GM21619 (cell line): ENCODE measurements at regions not wholly inside any gene's neighbourhood (a gene's known extent, or its start where the extent isn't known, plus 50 kb on each side); places are given as distances from the start of the nearest gene placed in this dataset.

ENCODE experiments used
- ATAC-seq: cut with Tn5 transposase; IDR thresholded peaks from one replicate; pipeline ENCODE4 v1.9.1; 2021; ENCODE audit not compliant: unreplicated experiment

DNA sequence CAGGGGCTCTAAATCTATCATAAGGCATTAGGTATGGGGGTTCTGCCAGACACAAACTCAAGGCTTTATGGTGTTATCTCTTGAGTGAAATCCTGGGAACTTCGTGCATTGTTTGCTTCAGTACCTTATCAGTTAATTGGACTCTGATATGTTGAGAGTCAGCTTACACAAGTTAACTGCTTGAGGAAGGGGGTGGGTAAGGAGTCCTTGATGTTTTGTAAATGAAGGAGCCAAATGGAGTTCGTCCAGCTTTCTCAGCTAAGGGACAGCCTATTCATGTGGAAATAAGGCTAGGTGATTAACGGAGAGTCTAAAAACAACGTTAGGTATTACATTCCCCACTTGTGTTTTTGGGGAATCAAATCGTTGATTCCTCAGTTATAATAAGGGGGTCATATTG is 157.4 kb downstream of the TRIM27 start:
- ATAC-seq: no peak

DNA sequence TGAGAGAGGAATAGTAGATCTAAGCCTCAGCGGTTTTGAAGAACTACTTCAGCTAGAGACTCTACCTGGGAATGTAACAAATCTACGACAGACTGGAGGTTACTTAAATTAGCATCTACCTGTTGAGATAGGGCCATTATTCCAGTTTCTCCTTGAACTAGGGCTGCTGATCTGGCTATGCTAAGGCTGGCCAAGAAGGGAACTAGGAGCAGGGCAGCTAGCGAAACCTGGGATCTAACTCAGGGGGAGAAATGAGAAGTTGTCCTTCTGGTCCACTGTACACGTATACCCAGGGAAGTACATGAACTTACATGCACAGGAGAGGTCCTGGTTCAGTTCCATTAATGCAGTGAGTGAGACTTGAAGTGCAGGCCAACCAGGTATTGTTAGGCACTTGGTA is 156.7 kb downstream of the TRIM27 start:
- no peak for ATAC-seq

DNA sequence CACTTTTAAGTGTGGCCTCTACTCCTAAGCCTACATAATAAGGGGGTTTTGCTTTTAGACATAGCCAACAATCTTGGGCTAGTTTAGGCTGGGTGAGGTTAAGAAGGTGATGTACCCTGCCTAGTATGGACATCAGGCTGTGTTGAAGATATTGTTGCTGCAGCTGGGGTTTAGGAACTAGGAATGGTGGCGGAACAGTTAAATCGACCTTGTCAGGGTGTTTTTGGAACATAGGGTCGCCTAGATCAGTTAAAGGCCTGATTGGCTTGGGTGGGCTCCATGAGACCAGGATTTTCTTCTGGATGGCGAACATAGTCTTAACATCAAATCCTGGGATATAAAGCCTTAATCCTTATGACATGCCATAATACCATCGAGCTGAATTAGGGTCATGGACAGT is 156.1 kb downstream of the TRIM27 start:
- ATAC-seq: no peak

DNA sequence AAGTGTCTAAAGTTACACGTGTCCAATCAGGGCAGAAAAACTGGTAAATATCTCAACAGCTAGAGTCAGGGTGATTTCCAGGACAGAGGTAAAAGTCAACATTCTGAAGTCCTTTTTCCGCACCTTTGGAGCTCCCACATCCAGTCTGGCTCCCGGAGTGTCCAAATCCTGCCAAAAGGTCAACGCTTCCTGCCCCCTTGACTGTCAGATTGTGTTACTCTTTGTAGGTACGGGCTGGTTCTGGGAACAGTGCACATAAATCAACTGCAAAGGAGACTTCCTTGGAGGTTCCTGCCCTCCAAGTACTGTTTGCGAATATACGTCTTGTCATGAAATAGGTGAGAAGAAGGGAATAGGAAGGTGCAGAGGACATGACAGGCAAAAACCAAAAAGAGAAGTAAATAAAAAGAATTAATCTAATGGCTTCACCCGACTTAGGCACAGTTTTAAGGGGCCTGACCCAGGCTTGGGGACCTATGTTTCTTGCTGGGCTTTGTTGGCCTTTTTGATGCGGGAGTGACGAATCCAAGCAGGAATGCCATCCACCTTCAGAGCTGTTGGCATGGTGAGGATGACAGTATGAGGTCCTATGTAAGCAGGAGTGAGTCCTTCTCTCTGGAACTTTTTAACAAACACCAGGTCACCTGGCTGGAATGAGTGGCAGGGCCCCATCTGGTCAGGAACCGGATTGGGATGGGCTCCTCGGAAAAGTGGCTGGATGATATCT is 155.4 kb downstream of the TRIM27 start:
- ATAC-seq: no peak

DNA sequence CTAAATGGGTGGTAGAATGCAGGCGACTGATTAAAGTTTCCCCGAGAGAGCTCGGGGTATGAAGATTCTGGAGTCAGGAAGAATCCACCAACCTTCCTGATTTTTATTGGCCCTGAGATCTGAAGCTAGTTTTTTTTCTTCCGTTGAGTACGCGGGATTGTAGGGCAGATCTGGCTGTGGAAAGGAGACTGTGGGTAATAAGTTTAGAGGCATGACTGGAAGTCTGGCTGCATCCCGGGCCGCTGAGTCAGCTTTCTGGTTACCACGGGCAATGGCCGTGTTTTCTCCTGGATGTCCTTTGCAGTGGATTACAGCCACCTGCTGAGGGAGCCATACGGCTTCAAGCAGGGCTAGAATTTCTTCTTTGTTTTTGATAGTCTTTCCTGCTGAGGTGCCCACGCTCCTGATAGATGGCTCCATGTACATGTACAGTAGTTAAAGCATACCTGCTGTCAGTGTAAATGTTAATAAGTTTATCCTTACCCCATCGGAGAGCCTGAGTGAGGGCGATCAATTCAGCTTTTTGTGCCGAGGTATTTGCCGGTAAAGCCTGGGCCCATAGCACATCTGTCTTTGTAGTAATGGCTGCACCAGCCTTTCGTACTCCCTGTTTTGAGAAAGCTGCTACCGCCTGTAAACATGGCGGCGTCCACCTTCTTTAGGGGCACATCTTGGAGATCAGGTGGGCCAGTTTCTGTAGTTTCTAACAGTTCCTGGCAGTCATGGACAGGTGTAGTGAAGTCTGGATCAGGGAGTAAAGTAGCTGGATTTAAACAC is 154.0 kb downstream of the TRIM27 start:
- no peak for ATAC-seq

DNA sequence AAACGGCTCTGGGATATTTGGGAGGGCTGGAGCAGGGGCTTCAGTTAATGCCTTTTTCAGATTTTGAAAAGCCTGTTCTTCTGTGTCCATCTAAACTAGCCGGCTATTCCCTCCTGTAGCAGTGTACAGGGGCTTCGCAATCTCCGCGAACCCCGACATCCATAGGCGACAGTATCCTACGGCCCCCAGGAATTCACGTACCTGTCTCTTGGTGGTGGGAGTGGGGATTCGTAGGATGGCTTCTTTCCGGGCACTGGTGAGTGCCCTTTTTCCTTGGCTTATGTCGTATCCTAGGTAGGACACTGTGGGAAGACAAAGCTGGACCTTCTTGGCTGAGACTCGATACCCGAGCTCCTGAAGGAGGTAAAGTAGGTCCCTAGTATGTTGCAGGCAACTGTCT is 153.1 kb downstream of the TRIM27 start:
- ATAC-seq: no peak

DNA sequence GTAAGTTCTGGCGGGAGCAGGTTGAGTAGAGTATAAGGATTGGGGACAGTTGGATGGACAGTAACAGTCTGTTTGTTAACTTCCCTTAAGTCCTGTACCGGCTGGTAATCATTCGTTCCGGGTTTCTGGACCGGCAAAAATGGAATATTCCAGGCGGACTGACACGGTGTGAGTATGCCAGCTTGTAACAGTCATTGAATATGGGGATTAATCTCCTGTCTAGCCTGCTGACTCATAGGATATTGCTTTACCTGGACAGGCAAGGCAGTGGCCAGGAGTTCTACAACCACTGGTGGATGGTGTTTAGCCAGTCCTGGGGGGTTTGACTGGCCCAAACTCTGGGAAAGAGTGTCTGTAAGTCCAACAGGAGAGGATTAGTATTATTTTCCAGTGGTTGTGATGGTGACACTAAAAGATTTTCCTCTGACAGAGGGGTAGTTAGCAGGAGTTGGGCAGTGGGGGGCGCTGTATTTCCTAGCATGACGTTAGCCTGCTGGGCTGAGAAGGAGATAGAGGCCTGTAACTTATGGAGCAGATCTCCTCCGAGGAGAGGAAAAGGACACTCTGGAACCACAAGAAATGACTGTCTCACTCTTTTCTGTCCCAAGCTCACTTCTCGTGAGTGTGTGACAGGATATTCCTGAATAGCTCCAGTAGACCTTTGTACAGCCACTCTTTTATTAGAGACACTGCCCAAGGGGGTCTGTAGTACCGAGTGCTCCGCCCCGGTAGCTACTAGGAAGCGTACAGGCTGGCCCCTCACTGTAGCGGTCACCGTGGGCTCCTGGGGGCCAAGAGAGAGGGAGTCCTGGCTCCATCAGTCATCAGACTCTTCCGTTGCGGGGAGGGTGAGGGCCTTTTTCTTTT is 152.2 kb downstream of the TRIM27 start:
- ATAC-seq: no peak

DNA sequence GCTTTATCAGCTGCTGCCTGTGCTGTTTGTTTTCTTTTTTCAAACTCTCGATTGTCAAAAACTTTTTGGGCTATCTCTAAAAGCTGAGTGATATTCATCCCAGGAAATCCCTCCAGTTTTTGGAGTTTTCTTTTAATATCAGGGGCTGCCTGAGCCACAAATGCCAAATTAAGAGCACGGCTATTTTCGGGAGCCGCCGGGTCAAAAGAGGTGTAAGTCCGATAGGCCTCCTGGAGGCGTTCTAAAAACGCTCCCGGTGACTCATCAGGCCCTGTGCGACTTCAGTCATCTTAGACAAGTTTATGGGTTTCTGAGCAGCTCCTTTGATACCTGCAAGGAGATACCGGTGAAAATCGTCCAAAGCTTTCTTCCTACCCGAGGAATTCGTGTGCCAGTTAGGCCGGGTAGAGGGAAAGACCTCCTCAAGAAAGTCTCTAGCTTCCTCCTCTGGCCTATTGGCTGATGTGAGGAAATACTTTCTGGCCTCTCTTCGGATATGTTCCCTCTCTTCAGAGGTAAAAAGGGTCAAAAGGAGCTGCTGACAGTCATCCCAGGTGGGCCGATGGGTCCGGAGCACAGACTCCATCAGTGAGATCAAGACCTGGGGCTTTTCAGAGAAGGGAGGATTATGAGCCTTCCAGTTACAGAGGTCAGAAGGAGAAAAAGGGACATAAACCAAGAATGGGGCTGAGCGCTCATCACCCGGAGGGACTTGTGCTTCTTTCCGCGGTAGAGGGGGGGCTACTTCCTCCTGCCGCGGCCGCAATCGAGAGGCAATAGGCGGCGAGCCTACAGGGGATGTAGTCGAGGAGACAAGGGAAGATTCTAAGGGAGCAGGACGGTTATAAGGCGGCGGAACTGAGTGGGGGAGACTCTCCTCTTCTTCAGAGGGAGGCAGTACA is 151.1 kb downstream of the TRIM27 start:
- no peak for ATAC-seq

DNA sequence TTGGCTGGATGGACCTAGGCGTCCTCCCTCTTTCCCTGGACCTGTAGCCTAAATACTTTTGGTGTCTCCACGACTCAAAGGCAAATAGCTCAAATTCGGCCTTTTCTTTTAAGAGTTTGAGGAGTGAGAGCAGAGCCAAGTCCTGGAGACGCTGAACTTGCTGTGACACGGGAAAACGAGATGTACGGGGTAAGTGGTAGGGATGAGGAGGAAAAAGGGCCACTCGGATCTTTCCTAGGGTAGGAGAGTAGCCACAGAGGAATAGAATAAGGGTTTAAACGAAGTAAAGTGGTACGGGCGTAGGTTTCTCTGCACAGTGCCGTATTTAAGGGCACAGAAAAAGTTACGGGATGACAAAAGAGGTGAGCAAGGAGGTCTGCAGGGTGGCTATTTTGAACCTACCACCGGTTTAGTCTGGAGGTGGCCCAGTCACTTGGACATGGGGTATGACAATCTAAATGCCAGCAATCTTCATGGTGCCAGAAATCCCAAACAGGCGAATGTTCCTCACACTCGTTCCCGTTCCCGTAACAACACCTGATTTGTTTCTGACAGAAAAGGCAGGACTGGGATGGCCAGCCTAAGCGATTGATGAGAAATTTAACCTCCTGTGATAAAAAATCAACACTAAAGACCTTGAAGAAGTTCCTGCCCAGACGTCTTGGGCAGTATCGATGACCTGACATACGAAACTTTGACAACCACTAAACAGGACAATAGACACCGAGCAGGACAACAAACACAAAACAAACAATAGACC is 149.3 kb downstream of the TRIM27 start:
- no peak for ATAC-seq

DNA sequence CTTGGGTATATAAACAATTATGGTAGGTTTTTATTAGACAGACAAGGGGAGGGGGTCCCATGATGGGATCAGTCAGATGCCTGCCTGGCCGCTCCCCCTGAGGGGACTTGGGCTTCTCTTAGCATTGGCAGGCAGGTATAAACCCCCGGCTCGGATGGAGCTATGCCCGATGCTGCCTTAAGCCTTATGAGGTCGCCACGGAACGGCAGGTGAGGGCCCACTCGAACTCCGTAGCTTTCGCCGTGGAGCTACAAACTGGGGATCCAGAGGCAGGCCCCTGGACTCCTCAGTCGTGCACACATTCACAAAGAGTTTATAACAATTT is 148.8 kb downstream of the TRIM27 start:
- no peak for ATAC-seq

DNA sequence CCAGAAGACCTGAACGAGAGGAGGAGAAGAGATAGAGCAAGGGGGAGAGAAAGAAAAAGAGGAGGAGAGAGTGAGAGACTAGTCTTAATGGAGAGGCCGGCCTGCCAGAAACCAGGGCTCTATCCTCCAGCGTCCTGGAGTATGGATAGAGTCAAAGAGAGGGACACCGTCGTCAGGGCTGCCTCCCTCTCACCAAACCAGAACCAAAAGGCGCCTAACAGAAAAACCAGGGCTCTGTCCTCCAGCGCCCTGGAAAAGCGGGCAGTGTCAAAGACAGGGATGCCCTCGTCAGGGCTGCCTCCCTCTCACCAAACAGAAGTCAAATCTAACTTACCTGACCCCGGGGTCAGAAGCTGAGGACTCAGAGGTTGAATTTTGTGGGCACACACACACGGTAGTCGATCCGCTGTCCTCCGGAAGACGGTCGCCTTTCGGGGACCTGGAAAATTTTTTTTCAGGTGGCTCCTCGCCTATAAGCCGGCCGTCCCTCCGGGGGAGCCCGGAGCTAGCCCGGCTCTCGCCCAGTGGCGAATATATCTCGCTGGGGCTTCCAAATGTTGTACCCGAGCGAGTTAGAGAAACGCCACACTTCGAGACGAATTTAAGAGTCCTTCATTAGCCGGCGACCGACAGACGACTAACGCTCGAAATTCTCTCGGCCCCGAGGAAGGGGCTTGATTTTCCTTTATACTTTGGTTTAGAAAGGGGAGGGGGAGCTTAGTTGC is 148.2 kb downstream of the TRIM27 start:
- no peak for ATAC-seq

DNA sequence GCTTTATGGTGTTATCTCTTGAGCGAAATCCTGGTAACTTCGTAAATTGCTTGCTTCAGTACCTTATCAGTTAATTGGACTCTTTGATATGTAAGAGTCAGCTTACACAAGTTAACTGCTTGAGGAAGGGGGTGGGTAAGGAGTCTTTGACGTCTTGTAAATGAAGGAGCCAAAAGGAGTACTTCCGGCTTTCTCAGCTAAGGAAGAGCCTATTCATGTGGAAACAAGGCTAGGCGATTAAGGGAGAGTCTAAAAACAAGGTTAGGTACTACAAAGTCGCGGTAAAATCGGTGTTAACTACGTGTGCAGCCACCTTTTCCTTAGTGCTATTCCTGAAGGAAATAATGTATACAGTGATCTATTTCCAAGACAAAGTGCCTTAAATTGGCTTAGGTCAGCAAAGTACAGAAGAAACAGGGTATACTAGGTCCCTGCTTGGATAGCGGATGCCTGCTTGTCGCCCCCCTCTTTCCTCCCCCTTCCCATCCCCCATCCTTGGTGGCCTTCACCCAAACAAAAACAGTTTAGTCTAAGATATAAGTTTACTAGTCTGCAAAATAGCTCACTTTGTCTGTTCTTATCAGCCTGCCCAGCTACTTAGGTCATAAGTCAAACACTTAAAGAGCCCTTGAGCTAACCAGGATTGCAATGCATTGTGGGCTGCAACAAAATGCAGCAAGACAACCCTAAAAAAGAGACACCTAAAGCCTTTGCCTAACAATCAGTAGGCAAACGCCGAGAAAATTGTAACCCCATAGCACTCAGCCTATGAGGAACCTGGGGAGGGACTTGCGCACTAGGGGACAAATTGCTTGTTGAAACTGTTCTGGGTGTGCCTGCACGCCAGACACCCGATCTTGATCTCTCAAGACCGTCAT is 147.3 kb downstream of the TRIM27 start:
- ATAC-seq: no peak

DNA sequence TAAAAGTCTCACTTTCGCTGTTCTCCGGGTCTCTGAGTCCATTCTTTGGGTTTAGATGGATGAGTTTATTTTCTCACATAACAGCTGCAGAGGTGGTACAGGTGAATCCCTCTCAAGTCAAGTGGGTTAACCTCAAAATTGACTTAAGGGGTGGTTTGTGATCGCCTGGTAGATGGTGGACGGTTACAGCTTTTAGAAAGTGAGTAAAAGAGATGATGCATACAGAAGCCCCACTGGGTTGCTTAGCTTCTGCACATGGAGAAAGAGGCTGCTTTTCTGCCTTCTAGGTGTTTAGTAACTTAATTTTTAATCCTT is 146.7 kb downstream of the TRIM27 start:
- no peak for ATAC-seq

DNA sequence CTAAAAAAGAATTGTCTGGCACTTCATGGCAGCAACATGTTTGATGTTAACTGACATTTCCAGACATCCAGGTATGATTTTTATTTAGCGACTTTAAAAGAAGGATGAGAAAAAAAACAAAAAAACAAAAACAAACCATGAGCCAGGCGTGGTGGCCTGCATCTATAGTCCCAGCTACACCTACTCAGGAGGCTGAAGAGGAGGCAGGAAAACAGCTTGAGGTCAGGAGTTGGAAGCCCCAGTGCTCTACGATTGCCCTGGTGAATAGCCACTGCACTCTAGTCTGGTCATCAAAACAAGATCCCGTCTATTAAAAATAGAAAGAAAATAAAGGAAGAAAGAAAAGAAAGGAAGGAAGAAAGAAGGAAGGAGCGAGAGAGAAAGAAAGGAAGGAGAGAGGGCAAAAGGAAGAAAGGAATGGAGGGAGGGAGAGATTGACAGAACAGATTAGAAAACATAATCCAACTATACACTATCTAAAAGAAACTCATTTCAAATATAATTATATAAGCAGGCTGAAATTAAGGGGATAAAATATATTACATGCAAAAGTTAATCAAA is 141.6 kb downstream of the TRIM27 start:
- ATAC-seq: no peak

DNA sequence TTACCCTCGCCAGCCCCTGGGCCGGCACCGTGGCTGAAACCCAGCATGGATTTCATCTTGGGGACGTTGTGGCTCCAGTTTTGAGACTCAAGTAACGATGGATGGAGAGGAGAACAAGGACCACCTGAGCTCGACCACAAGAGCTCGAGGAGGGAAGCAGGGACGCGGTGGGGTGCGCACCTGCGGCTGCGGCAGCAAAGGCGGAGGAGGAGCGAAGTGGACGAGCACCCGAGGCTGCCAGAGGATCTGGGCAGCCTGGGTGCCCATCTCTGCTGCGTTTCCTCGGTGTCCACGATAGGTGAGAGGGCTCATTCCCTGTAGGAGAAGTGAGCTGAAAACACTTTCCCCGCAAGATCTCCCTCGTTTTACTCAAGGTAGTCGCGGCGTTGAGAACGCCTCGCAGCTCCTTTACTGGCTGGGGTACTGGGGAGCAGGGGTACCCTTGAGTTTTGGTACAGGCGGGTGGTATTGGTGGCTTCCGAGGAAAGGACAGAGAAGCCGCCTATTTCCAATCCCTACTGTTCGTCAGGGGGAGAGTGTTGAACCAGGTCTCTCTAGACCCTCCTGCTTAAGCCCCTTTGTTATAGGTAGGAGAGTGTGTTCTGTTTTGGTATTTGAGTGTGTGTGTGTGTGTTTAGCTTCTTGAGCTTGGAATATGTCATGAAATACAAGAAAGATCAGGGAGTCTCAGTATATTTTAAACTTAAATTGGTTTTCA is 137.7 kb downstream of the TRIM27 start:
- ATAC-seq: no peak

DNA sequence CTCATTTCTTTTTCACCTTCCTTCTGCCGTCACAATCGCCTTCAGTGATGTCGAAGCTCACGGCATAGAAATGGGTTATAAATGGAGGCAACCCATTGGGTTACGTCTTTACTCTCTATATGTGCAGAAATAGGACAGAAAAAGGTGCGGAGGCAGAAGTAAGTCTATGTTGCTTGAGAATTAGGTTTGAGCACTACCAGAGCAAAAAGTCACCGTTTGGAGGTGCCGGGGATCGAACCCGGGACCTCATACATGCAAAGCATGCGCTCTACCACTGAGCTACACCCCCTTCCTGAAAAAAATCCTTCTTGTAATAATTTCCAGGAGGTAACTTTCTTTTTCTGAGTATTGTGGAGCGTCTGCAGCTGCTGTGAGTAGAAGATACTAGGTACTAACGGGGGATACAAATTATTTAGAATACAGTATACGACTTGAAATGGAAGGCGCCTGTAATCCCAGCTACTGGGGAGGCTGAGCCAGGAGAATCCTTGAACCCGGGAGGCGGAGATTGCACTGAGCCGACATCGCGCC is 134.2 kb downstream of the TRIM27 start:
- no peak for ATAC-seq

DNA sequence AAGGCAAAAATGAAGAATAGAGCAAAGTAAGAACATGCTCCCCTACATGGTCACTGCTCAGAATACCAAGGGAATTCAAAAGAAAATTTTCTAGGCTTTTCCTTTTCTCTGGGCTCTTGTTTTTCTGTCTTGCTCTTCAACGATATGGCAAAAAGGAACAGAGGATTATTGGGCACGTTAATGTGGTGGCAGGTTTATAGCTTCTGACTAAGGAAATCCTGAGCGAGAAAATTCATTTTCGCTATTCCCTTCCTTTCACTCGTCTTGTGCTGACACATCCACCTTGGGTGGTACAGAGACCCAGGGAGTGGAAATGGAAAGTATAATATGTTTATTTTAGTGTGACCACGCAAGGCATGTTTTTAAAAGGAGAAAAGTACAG is 132.8 kb downstream of the TRIM27 start:
- no peak for ATAC-seq
